Ascending aorta (tissue), 2 donors: ENCODE measurements at regions not wholly inside any gene's neighbourhood (a gene's known extent, or its start where the extent isn't known, plus 50 kb on each side); places are given as distances from the start of the nearest gene placed in this dataset.

ENCODE experiments used
- DNase-seq, 2 donors: peaks; one replicate each; pipeline ENCODE4 v3.0.0-alpha.2; 2019; ENCODE audit warnings: low spot score in 2 of 2
- H3K27ac ChIP-seq, 2 donors: fragments of 200-600 bp; sonication (generic); one replicate each; pipeline ENCODE4 v1.5.1; 2016 to 2017; ENCODE audit warnings: mild to moderate bottlenecking in 1 of 2
- H3K27me3 ChIP-seq: fragments of 200-600 bp; sonication (generic); one replicate; pipeline ENCODE4 v1.5.1; 2017
- H3K36me3 ChIP-seq, 2 donors: fragments of 200-600 bp; sonication (generic); one replicate each; pipeline ENCODE4 v1.5.1; 2016
- H3K4me1 ChIP-seq, 2 donors: fragments of 200-600 bp; sonication (generic); one replicate each; pipeline ENCODE4 v1.5.1; 2016 to 2017; ENCODE audit warnings: mild to moderate bottlenecking in 1 of 2
- H3K4me3 ChIP-seq, 2 donors: fragments of 200-600 bp; sonication (generic); one replicate each; pipeline ENCODE4 v1.5.1; 2016 to 2017; ENCODE audit warnings: mild to moderate bottlenecking in 1 of 2
- H3K9me3 ChIP-seq, 2 donors: fragments of 200-600 bp; sonication (generic); one replicate each; pipeline ENCODE4 v1.5.1; 2016
- intact Hi-C: fragments of 100-400 bp; cut with DNase I; formaldehyde crosslinking; loops from one replicate; pipeline ENCODE4 v1.15.1; 2023
- TF ChIP-seq, protein P1 (sequence below), 3 experiments: fragments of 200-600 bp in 2 of 3; fragments of 450-650 bp in 1 of 3; sonication (generic) in 2 of 3; IDR thresholded peaks; one replicate each; pipeline ENCODE4 v1.5.1; 2016 to 2019; ENCODE audit warnings: antibody characterized with exemption in 3 of 3, mild to moderate bottlenecking in 1 of 3, moderate library complexity in 1 of 3

DNA sequence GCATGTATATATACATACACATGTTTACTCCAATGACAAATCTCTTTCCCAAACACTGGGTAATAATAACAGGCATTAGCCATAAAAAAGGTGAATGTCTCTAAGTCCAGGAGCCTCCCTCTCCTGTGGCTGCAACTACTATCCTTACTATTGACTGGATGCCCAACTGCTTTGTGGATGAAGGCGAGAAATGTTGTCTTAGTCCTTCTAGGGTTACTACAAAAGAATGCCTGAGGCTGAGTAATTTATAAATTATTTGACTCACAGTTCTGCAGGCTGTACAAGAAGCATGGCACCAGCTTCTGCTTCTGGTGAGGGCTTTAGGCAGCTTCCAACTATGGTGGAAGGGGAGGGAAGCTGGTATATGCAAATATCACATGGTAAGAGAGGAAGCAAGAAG is 366.0 kb upstream of the DDHD1 start:
- H3K27me3 ChIP-seq, result no peaks in the 10 kb centered on the region
- H3K36me3 ChIP-seq, result no peaks in the 10 kb centered on the region
- H3K4me3 ChIP-seq, result no peak overlapping the region
- H3K4me1 ChIP-seq, result no peaks in the 10 kb centered on the region
- intact Hi-C loops, result no loop called here
- no peak overlapping the region for H3K27ac ChIP-seq
- TF ChIP-seq, protein P1, sequence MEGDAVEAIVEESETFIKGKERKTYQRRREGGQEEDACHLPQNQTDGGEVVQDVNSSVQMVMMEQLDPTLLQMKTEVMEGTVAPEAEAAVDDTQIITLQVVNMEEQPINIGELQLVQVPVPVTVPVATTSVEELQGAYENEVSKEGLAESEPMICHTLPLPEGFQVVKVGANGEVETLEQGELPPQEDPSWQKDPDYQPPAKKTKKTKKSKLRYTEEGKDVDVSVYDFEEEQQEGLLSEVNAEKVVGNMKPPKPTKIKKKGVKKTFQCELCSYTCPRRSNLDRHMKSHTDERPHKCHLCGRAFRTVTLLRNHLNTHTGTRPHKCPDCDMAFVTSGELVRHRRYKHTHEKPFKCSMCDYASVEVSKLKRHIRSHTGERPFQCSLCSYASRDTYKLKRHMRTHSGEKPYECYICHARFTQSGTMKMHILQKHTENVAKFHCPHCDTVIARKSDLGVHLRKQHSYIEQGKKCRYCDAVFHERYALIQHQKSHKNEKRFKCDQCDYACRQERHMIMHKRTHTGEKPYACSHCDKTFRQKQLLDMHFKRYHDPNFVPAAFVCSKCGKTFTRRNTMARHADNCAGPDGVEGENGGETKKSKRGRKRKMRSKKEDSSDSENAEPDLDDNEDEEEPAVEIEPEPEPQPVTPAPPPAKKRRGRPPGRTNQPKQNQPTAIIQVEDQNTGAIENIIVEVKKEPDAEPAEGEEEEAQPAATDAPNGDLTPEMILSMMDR (IDR thresholded peaks at IDR 0.05), result no peak
- no peaks in the 10 kb centered on the region for H3K9me3 ChIP-seq
- DNase-seq, result no peak

DNA sequence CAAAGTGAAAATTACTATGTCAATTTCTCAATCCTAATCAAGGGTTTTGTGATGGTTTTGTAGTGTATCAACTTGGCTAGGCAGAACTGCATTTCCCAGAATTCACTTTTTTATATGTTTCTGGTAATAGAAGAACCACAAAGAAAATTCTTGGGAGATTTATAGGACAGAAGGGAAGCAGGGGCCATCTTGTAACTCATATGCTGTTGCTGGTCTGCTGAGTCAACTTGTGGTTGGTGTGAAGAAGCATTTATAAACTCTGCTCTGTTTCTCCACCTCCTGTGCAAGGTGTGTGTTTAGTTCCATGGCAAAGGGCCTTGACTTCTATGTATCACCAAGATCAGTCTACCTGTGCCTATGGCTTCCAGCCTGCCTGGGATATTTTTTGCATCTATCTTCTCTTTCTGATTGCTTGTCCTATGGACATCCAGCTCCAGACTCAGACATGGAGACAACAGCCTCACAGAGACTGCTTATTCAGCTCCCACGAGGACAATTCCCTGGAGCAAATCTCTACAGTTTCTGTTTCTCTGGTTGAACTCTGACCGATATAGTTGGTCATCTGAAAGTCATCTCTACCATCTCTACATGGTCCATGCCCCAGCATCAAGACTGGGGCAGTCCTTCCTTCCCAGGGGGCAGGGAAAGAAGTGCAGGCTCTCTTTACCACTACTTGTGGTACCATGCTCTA is 364.3 kb upstream of the DDHD1 start:
- Histone ChIP-seq H3K27ac (no peak overlapping the region), H3K4me1 (no peaks in the 10 kb centered on the region), H3K27me3 (no peaks in the 10 kb centered on the region), H3K9me3 (no peaks in the 10 kb centered on the region), H3K36me3 (no peaks in the 10 kb centered on the region), H3K4me3 (no peak overlapping the region)
- intact Hi-C loops, result no loop called here
- TF ChIP-seq, protein P1 (IDR thresholded peaks at IDR 0.05), result no peak
- DNase-seq, result no peak

DNA sequence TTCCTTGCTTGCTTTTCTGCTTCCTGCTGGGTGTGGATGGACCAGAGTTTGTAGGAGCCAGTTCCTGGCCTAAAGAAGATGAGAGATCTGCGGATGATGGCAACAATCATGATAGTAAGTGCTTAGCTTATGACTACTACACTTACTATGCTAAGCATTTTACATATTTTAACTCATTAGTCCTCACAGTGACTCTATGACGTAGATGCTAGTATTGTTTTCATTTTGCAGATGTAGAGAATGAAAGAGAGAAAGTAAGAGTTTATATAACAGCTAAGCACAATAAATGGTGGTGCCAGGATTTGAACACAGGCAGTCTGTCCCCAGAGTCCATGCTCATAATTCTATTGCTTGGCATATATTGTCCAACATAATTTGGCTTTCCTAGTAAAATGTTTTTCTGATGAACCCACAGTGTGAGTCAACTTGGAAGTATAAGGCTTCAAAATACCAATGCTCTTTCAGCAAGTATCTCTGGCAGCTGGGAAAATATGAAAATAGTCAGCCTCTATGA is 363.2 kb upstream of the DDHD1 start:
- intact Hi-C loops, result no loop called here
- TF ChIP-seq, protein P1 (IDR thresholded peaks at IDR 0.05), result no peak
- no peak overlapping the region for H3K4me3 ChIP-seq
- H3K27ac ChIP-seq, result no peak overlapping the region
- DNase-seq, result no peak
- H3K9me3 ChIP-seq, result no peaks in the 10 kb centered on the region
- H3K27me3 ChIP-seq, result no peaks in the 10 kb centered on the region
- H3K4me1 ChIP-seq, result no peaks in the 10 kb centered on the region
- no peaks in the 10 kb centered on the region for H3K36me3 ChIP-seq

DNA sequence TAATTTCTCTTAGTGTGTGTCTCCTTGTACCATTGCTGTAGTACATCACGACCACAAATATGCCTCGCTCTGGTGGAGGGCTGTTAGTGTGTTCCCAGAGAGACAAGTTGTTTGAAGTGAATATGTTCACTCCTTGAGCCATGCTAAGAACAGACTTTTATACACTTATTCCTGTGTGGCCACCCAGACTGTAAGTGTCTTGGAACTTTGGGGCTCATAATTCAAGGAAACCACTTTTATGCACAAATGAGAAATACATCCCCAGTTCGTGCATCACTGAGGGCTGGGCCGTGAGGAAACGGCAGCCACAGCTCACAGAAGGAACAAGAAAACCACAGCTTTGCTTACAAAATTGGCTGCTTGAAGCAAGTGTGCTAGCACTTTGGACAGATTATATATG is 362.2 kb upstream of the DDHD1 start:
- Histone ChIP-seq H3K4me3 (no peak overlapping the region), H3K36me3 (no peaks in the 10 kb centered on the region), H3K27me3 (no peaks in the 10 kb centered on the region), H3K4me1 (no peaks in the 10 kb centered on the region), H3K9me3 (no peaks in the 10 kb centered on the region), H3K27ac (no peak overlapping the region)
- TF ChIP-seq, protein P1 (IDR thresholded peaks at IDR 0.05), result no peak
- DNase-seq, result no peak
- intact Hi-C loops, result no loop called here

DNA sequence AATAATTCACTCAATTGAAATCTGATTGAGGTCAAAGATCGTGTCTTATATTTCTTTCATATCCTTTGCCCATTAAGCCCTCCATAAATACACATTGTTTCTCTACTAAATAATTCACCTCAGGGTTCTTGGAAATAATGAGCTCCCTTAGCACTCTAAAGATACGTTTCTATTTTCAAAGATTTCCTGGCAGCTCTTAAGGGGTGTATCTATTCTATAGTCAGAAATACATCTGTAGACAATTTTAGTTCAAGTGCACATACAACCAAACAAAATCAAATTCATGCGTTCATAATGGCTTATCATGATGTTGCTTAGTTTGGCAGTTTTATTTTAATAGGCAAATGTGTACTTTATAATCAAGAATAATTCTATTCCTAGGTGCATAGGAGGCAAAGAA is 361.1 kb upstream of the DDHD1 start:
- intact Hi-C loops, result no loop called here
- H3K4me1 ChIP-seq, result no peaks in the 10 kb centered on the region
- no peak for DNase-seq

More for the DNA sequence above, 361.1 kb upstream of the DDHD1 start:
- Histone ChIP-seq H3K9me3 (no peaks in the 10 kb centered on the region), H3K36me3 (no peaks in the 10 kb centered on the region), H3K4me3 (no peak overlapping the region), H3K27ac (no peak overlapping the region), H3K27me3 (no peaks in the 10 kb centered on the region)
- TF ChIP-seq, protein P1 (IDR thresholded peaks at IDR 0.05), result no peak
